Vagina (tissue), 2 donors: ENCODE measurements at regions not wholly inside any gene's neighbourhood (a gene's known extent, or its start where the extent isn't known, plus 50 kb on each side); places are given as distances from the start of the nearest gene placed in this dataset.
"Not testable (repeated sequence)": the region's sequence is repeated elsewhere in the genome, so short reads cannot be mapped to it uniquely, and the experiment has no call there.

Experiments used
- DNase-seq, 2 donors: peaks; one replicate each; pipeline ENCODE4 v3.0.0-alpha.2; 2017; ENCODE audit errors: extremely low spot score in 2 of 2
- H3K27ac ChIP-seq: fragments of 200-600 bp; sonication (generic); one replicate; pipeline ENCODE4 v1.5.1; 2019
- H3K27me3 ChIP-seq: fragments of 200-600 bp; sonication (generic); one replicate; pipeline ENCODE4 v1.5.1; 2019
- H3K36me3 ChIP-seq, 2 donors: fragments of 200-600 bp; sonication (generic); one replicate each; pipeline ENCODE4 v1.5.1; 2017 to 2019
- H3K4me1 ChIP-seq: fragments of 200-600 bp; sonication (generic); one replicate; pipeline ENCODE4 v1.5.1; 2019
- H3K4me3 ChIP-seq, 2 donors: fragments of 200-600 bp; sonication (generic); 1 replicate in 1 of 2; 2 replicates in 1 of 2; pipeline ENCODE4 v1.5.1; 2016 to 2019
- H3K9me3 ChIP-seq: fragments of 200-600 bp; sonication (generic); one replicate; pipeline ENCODE4 v1.5.1; 2019
- CTCF ChIP-seq, 3 experiments: fragments of 450-650 bp in 2 of 3; fragments of 200-600 bp in 1 of 3; sonication (generic) in 1 of 3; IDR thresholded peaks; one replicate each; pipeline ENCODE4 v1.5.1; 2017 to 2019; ENCODE audit warnings: antibody characterized with exemption in 3 of 3, mild to moderate bottlenecking in 2 of 3, moderate library complexity in 2 of 3
- POLR2A ChIP-seq, 2 donors: fragments of 450-650 bp; IDR thresholded peaks; one replicate each; pipeline ENCODE4 v1.6.1; 2017; ENCODE audit warnings: antibody characterized with exemption in 2 of 2, mild to moderate bottlenecking in 2 of 2, moderate library complexity in 2 of 2
- POLR2AphosphoS5 ChIP-seq, 2 donors: sonication (generic); formaldehyde crosslinking; IDR thresholded peaks; one replicate each; pipeline ENCODE4 v1.9.0; 2017; ENCODE audit warnings: antibody characterized with exemption in 2 of 2, mild to moderate bottlenecking in 2 of 2, low read depth in 1 of 2; ENCODE audit not compliant: insufficient read depth in 1 of 2
- intact Hi-C: fragments of 100-400 bp; cut with DNase I; formaldehyde crosslinking; loops from one replicate; pipeline ENCODE4 v1.15.1; 2023

- Histone ChIP-seq H3K9me3 (no peaks in the 10 kb centered on the region), H3K4me3 (no peak overlapping the region), H3K36me3 (no peaks in the 10 kb centered on the region), H3K4me1 (no peaks in the 10 kb centered on the region), H3K27ac (no peak overlapping the region), H3K27me3 (no peaks in the 10 kb centered on the region)
- intact Hi-C loops: no loop called here
- TF ChIP-seq POLR2A (IDR thresholded peaks at IDR 0.05): no peak
- no peak for DNase-seq
Measured at GRCh38 chr3:557972-558371, 361.4 kb downstream of the CHL1 start.

DNA sequence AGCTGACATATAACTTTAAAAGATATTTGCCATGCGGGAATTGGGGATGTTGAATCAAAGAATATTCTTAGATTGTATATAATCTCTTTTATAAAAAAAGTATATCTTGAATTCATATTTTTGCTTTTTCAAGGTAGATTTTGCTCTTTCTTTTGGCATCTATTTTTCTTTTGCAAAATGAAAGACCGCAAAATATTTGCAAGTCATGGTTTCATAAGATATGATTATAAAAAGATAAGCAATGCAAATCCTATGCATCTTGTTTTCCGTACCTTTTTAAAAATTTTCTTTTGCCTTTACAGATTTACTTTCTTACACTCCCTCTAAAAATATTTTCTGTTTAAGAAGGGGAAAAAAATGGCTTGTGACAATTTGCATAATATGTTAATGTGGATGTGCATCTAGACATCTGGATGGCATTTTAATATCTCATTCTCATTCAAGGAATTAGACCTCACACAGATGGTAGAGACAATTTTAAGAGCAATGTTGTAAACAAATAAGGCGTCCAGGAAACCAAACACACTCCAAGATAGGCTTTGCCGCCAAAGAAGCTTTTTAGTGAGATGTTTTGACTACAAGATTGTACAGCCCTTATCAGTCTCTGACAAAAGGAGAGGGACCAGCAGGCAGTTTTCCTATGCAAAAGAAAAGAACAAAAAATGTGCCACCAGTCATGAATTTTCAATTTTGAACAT is 371.1 kb downstream of the CHL1 start:
- Histone ChIP-seq H3K36me3 (no peaks in the 10 kb centered on the region), H3K9me3 (no peaks in the 10 kb centered on the region), H3K27ac (no peak overlapping the region), H3K27me3 (no peaks in the 10 kb centered on the region), H3K4me1 (no peaks in the 10 kb centered on the region), H3K4me3 (no peak overlapping the region)
- intact Hi-C loops: no loop called here
- no peak for TF ChIP-seq POLR2AphosphoS5 (IDR thresholded peaks at IDR 0.05; ENCODE audit: insufficient read depth in 1 of 2, low read depth in 1 of 2)
- TF ChIP-seq CTCF (IDR thresholded peaks at IDR 0.05): no peak
- TF ChIP-seq POLR2A (IDR thresholded peaks at IDR 0.05): no peak
- DNase-seq: no peak

GRCh38 chr3:579529-579928 is 383.0 kb downstream of the CHL1 start:
- intact Hi-C loops, DNase-seq, H3K9me3 ChIP-seq, H3K36me3 ChIP-seq, H3K4me3 ChIP-seq, H3K4me1 ChIP-seq, H3K27me3 ChIP-seq, H3K27ac ChIP-seq: not testable (repeated sequence)

DNA sequence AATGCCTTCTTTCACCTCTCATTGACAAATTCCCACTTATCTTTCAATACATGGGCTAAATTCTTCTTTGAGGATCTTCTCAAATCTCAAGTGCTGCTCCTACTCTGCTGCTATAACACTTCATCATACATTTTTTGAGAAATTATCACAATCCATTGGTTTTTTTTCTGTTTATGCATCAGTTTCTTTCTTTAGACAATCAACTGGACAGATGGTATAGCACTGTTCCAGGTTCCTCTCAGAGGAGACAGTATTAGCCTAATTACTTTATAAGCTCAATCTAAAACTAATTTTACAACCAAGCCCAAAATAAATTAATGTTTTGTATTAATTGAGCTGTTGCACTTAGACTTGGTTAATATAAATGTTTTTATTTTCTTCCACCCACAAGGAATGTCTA is 392.5 kb downstream of the CHL1 start:
- DNase-seq, H3K4me1 ChIP-seq, H3K4me3 ChIP-seq, H3K27me3 ChIP-seq, intact Hi-C loops, H3K9me3 ChIP-seq, H3K36me3 ChIP-seq, H3K27ac ChIP-seq: not testable (repeated sequence)

- H3K9me3 ChIP-seq, H3K27ac ChIP-seq, H3K36me3 ChIP-seq, H3K4me1 ChIP-seq, intact Hi-C loops, H3K27me3 ChIP-seq, DNase-seq, H3K4me3 ChIP-seq: not testable (repeated sequence)
Measured at GRCh38 chr3:597304-597703, 400.7 kb downstream of the CHL1 start.

- H3K36me3 ChIP-seq, H3K27ac ChIP-seq, H3K9me3 ChIP-seq, H3K27me3 ChIP-seq, H3K4me3 ChIP-seq, intact Hi-C loops, H3K4me1 ChIP-seq, DNase-seq: not testable (repeated sequence)
Measured at GRCh38 chr3:597746-598145, 401.2 kb downstream of the CHL1 start.

DNA sequence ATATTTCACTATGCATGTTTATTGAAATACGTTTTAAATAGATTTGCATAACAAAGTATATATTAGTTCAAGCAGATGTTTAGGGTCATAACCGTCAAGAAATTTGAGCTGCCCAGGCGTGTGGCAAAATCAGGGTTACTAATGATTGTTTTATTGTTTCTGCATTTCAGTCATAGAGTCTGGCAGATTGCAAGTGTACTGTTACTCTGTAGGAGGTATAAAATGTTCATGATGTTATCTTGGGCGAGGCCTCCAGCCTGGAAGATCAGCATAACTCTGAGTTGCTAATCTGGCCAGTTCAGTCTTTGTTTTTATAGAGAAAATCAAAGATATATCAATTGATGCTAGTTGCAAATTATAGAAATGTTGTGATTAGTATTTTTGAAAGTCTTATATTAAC is 410.9 kb downstream of the CHL1 start:
- H3K4me1 ChIP-seq, H3K27me3 ChIP-seq, H3K4me3 ChIP-seq, H3K9me3 ChIP-seq, intact Hi-C loops, H3K27ac ChIP-seq, H3K36me3 ChIP-seq, DNase-seq: not testable (repeated sequence)

GRCh38 chr3:621714-622113 is 425.2 kb downstream of the CHL1 start:
- Histone ChIP-seq H3K36me3 (no peaks in the 10 kb centered on the region), H3K4me1 (no peaks in the 10 kb centered on the region), H3K27me3 (no peaks in the 10 kb centered on the region), H3K9me3 (no peaks in the 10 kb centered on the region), H3K4me3 (no peak overlapping the region), H3K27ac (no peak overlapping the region)
- no peak for DNase-seq
- TF ChIP-seq POLR2A (IDR thresholded peaks at IDR 0.05): no peak
- TF ChIP-seq POLR2AphosphoS5 (IDR thresholded peaks at IDR 0.05; ENCODE audit: insufficient read depth in 1 of 2, low read depth in 1 of 2): no peak
- no peak for TF ChIP-seq CTCF (IDR thresholded peaks at IDR 0.05)
- intact Hi-C loops: no loop called here
